ENCODE measurements at regions not wholly inside any gene's neighbourhood (a gene's known extent, or its start where the extent isn't known, plus 50 kb on each side); places are given as distances from the start of the nearest gene placed in this dataset.
A peak's percentile ranks its signal among the peaks of the same experiment; 100 is the strongest.
"Not testable (repeated sequence)": the region's sequence is repeated elsewhere in the genome, so short reads cannot be mapped to it uniquely, and the experiment has no call there.

DNA sequence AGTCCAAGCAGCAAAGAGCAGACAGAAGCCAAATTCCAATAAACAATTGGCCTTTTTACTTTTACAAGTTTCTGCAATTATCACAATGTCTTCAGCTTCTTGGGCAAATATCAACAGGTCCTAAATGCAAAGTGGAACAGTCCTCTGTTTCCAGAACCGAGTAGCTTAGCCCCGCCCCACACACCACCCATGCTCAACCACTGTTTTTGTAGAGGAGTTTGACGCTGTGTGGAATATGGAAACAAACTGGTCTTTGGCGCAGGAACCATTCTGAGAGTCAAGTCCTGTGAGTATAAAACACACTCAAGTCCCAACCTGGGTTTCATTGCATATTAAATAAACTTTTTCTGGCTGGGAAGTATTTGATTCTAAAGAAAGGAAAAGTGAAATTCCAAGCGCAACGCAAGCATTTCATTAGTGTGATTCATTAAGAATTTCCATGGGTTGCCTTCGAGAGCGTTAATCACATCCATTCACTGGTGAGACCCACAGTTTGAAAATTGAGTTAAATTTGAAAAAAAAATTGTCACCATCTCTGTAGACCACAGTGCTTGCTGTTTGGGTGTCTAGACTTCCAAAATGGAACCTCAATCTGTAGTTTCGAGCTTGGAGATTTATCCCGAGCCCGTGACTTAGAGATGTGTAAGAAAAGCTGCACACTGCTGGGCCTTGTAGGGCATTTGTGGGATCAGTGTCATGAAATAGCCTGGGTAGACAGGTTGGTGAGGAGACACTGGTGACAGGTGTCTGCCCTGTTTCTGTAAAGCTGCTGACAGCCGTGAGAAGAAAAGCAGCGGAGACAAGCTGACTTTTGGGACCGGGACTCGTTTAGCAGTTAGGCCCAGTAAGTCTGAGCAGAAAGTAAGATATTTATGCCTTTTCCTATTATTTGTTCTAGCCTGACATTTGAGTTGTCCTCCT, 96.1 kb downstream of the DAD1 start:
- peak in 1 of 51 donors; percentile 98 for DNase-seq

- no peak for DNase-seq
These were observed 97.1 kb downstream of the DAD1 start for GRCh38 chr14:22491683-22492621.

DNA sequence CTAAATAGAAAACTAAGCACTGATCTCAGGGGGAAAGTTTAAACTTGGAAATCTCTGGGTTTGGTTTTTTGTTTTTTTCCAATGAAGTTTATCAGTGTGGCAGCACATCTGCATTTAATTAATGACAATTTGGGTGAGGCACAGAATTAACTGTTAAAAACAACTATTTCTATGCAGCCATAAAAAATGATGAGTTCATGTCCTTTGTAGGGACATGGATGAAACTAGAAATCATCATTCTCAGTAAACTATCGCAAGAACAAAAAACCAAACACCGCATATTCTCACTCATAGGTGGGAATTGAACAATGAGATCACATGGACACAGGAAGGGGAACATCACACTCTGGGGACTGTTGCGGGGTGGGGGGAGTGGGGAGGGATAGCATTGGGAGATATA, 98.0 kb downstream of the DAD1 start:
- DNase-seq: not testable (repeated sequence)

DNA sequence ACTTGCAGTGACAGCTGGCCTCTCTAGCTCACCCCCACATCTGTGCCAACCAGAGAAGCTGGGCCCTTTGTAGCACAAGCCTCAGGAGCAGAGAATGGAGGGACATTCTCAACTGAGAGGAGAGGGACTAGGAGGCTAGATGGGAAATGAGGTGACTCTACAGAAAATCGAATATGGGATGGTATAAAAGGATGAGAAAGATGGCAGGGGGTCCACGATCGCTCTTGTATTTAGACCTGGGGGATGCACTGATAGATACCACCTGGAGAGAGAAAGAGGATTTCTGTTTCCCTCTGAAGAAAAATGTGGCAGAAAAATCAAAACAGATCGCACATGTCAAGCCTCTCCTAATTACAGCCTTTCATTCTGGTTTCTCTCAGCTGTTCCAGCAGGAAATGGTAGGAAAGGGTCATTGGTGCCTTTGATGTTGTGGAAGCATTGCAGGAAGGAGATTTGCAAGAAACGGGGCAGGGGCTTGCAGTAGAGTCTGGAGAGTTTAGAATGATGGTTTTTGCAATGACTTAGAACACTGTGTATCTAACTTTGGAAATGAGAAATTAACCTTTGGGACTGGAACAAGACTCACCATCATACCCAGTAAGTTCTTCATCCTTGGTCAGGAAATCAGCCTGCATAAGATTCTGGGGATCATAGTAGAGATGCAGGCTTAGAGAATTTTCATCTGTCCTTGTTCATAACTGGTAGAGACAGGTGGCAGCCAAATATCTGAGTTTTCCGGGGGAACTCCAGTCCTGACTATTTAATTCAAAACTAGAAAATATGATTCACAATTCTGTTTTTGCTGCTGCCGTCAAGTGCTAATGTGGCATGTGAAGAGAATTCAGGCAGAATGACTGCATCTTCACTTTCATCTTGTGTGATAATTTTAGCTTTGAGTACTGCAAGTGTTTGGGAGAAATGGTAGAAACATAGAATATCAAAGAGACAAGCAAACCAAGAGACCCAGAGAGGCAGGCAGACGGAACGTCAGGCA, 98.8 kb downstream of the DAD1 start:
- DNase-seq: peak in 1 of 51 donors; percentile 26

- DNase-seq: no peak
These were observed 99.8 kb downstream of the DAD1 start for GRCh38 chr14:22489244-22489545.

DNA sequence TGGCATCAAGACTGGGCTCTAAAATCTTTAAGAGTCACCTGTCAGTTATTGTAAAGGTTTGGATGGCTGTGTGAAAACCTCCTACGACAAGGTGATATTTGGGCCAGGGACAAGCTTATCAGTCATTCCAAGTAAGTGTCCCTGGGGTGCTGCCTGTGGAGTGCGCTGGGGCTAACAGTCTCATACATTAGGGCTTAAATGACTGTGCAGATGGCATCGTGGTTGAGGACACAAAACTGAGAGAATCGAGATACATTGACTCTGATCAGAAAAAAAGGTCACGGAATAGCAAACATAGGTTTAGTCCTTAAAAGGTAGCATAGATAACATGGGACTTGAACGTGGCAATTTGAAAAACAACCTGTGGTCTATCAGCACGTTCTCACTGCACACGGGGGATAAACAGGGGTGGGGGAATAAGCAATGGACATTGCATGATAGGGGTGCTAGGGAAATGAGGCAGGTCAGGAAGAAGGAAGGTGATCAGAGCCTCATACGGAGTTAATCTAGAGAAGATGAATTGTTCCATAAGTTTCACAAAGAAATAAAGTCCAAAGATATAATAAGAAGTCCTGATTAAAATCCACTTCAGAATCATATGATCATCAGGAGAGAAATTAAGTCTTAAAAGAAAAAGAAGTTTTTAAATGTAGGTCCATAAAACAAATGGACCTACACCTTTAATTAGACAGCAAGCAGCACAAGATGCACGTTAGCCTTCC, 100.3 kb downstream of the DAD1 start:
- DNase-seq: no peak

DNA sequence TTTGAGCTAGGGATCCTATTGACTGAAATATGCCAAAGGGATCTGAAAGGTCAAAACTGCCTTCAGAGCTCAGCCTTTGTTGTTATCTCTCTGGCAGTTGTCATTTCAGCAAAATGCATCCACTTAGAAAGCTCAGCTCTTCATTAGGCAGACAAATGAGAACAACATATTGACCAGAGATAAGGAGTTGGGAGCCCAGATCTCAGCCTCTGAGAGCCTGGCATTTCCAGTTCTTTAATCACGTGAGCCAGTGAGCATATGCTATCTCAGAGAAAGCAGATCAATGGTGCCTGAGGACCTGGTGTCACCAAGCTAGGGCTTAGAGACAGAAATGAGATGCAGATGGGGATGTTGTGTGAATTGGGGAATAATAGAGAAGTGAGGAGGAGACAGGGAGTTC, 101.1 kb downstream of the DAD1 start:
- DNase-seq: no peak

DNA sequence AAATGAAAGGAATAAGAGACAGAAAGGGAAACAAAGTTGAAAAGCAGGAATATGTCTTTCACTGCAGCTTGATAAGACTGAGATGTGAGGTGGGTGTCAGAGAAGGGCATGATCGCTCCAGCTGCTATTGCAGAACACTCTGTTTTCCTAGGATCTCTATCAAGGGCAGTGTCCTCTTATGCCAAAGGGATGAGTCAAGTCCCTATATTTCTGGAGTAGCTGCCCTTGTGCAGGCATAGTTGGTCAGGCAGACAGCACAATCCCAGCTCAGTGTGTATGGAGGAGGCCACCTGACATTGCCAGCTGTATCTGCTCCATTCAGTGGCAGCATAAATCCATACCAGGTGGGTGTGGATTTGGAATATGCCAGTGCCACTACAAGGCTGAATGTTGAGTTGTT, 101.6 kb downstream of the DAD1 start:
- no peak for DNase-seq

DNA sequence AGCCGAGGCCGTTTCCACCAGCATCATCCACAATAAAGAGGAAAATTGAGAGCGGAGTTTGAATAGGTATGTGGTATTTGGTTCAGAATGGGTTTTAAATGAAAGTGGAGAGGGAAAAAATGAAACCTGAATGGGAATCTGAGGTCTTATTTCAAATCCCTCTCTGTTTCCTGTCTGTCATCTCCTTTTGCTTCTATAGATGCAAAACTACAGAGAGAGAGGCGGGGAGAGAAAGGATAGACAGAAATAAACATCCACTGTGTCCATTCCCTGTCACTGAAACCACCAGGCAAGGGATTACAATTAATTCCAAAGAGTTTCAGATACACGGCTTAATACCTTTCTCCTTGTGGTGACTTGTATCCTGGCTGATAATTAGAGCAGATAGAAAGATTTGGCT, 102.3 kb downstream of the DAD1 start:
- no peak for DNase-seq

GRCh38 chr14:22485649-22486048, 103.4 kb downstream of the DAD1 start:
- no peak for DNase-seq

GRCh38 chr14:22485178-22485577, 103.8 kb downstream of the DAD1 start:
- no peak for DNase-seq

DNA sequence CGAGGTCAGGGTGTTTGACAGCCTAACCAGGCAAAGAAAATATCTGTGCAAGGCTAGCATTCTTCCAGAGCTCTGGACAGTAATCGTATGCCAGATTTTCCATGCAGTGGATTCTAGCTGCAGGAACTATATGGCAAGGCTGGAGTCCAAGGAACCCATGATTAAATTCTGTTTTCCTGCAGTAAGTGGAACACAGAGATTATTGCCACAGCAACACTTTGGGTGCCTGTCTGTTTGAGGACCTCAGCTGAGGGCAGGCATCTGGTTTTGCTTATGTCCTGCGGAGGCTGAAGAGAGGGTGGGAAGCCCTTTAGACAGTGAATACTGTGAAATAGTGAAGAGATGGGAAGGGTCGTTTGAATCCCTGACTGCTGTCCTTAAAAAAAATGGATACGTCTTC, 104.4 kb downstream of the DAD1 start:
- DNase-seq: no peak

- DNase-seq: no peak
These were observed 105.0 kb downstream of the DAD1 start for GRCh38 chr14:22483863-22484593.

GRCh38 chr14:22482782-22483553, 106.1 kb downstream of the DAD1 start:
- DNase-seq: no peak

GRCh38 chr14:22482085-22482694, 106.8 kb downstream of the DAD1 start:
- no peak for DNase-seq

GRCh38 chr14:22481546-22481945, 107.5 kb downstream of the DAD1 start:
- DNase-seq: no peak

DNA sequence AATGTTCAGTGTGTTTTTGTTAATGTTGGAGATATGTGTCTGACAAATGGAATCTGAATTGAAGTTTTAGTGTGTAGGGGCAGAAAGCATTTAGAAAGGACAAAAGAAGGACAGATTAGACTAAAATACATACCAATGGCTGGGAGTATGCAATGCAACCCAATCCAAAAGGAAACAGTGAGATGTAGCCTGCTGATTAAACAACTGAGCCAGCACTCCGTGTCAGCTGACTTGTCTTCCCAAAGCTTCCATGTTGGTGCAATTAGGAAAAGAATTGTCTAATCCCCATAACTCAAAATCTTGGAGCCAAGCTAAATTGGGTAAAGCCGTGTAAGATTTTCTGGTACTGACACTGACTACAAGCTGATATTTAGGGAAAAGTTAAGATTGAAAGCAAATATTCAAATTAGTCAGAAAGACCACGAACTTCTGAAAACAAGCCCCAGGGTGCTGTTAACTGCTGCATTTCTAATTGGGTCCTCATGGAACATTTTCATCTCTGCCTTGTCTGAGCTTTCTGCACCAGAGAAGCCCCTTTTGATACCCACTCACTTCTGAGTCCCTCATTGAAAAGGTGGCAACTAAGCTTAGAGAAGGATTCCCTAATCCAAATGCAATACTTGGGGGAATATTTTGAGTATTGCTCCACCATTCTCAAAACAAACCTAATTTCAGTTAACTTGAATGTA, 109.1 kb downstream of the DAD1 start:
- no peak for DNase-seq

- DNase-seq: no peak
These were observed 109.9 kb downstream of the DAD1 start for GRCh38 chr14:22479132-22479531.
